Hepatocyte (in vitro differentiated cells): ENCODE measurements at regions not wholly inside any gene's neighbourhood (a gene's known extent, or its start where the extent isn't known, plus 50 kb on each side); places are given as distances from the start of the nearest gene placed in this dataset.

Source experiments
- EZH2 ChIP-seq: fragments of 200-600 bp; sonication (generic); IDR thresholded peaks from 2 replicates; pipeline ENCODE4 v1.6.1; 2016; ENCODE audit warnings: antibody characterized with exemption, mild to moderate bottlenecking, borderline replicate concordance
- EZH2phosphoT487 ChIP-seq: fragments of 200-600 bp; sonication (generic); IDR thresholded peaks from one replicate; pipeline ENCODE4 v1.6.1; 2018; ENCODE audit warnings: antibody characterized with exemption, mild to moderate bottlenecking, low read depth, moderate library complexity; ENCODE audit not compliant: unreplicated experiment, severe bottlenecking
- TF ChIP-seq, protein P1 (sequence below): fragments of 200-600 bp; sonication (generic); IDR thresholded peaks from 2 replicates; pipeline ENCODE4 v1.5.1; 2016; ENCODE audit warnings: antibody characterized with exemption, mild to moderate bottlenecking; ENCODE audit not compliant: poor library complexity

- TF ChIP-seq, protein P1, sequence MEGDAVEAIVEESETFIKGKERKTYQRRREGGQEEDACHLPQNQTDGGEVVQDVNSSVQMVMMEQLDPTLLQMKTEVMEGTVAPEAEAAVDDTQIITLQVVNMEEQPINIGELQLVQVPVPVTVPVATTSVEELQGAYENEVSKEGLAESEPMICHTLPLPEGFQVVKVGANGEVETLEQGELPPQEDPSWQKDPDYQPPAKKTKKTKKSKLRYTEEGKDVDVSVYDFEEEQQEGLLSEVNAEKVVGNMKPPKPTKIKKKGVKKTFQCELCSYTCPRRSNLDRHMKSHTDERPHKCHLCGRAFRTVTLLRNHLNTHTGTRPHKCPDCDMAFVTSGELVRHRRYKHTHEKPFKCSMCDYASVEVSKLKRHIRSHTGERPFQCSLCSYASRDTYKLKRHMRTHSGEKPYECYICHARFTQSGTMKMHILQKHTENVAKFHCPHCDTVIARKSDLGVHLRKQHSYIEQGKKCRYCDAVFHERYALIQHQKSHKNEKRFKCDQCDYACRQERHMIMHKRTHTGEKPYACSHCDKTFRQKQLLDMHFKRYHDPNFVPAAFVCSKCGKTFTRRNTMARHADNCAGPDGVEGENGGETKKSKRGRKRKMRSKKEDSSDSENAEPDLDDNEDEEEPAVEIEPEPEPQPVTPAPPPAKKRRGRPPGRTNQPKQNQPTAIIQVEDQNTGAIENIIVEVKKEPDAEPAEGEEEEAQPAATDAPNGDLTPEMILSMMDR: no peak
- TF ChIP-seq EZH2 (no peak), EZH2phosphoT487 (no peak)
Observed at GRCh38 chrX:131646106-131646505, 102.2 kb downstream of the OR13H1 start.
